Epithelial cell of proximal tubule (primary cell): ENCODE measurements at regions not wholly inside any gene's neighbourhood (a gene's known extent, or its start where the extent isn't known, plus 50 kb on each side); places are given as distances from the start of the nearest gene placed in this dataset.

Source experiments
- DNase-seq: peaks from one replicate; pipeline ENCODE4 v3.0.0-alpha.2; 2011; ENCODE audit warnings: low read depth
- H3K4me3 ChIP-seq: 2 replicates; pipeline ENCODE4 v1.5.1; 2011; ENCODE audit warnings: low read depth, mild to moderate bottlenecking, low read length
- TF ChIP-seq, protein P1 (sequence below): conservative IDR thresholded peaks from 2 replicates; pipeline ENCODE4 v1.5.1; 2012; ENCODE audit warnings: low read depth, mild to moderate bottlenecking, low read length

DNA sequence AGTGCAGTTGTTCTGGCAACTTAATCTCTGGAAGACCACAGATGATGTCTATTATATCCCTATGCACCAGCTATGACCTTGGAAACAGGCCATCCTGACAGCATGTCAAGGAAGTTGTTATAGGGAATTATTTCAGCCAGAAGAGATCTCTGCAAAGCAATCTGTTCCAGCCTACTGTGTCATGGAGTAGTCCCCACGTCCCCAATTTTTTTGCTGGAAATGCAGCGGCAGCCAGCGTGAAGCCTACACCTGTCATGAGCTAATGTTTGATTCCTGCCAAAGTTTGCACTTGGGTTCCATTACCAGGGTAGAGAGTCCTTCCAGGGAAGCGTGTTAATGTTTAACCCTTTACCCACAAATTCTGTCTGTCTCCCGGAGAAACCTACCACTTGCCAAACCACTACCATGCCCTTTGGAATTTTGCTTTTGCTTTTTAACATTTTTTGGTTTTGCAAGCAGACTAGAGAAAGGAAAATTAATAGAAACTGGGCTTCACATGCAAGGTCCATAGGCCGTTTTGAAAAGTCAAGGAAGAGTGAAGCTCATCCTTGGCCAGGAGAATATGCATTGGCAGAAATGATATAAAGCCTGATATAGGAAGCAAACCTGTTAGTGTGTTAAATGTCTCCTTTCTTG lies 174.9 kb upstream of the SPRY4 start:
- TF ChIP-seq, protein P1, sequence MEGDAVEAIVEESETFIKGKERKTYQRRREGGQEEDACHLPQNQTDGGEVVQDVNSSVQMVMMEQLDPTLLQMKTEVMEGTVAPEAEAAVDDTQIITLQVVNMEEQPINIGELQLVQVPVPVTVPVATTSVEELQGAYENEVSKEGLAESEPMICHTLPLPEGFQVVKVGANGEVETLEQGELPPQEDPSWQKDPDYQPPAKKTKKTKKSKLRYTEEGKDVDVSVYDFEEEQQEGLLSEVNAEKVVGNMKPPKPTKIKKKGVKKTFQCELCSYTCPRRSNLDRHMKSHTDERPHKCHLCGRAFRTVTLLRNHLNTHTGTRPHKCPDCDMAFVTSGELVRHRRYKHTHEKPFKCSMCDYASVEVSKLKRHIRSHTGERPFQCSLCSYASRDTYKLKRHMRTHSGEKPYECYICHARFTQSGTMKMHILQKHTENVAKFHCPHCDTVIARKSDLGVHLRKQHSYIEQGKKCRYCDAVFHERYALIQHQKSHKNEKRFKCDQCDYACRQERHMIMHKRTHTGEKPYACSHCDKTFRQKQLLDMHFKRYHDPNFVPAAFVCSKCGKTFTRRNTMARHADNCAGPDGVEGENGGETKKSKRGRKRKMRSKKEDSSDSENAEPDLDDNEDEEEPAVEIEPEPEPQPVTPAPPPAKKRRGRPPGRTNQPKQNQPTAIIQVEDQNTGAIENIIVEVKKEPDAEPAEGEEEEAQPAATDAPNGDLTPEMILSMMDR, result no peak
- no peak overlapping the region for H3K4me3 ChIP-seq
- peak; percentile 56 for DNase-seq

DNA sequence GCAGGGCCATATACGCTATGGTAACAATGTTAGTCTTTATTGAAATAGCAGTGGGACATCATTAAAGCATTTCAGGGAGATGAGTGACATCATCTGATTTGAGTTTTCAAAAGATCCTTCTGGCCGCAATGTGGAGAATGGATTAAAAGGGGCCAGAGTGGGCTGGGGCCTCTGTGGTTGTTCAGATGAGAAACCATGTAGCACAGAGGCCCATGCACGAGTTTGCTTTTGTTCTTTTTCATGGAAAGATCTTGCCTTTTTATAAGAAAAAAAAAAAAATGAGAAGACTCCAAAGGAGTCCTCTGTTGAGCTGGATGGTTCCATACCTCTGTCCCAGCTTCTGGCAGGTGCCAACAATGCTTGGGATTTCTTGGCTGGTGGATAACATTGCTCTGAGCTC lies 173.5 kb upstream of the SPRY4 start:
- DNase-seq, result no peak
- no peak overlapping the region for H3K4me3 ChIP-seq
- TF ChIP-seq, protein P1, result no peak

DNA sequence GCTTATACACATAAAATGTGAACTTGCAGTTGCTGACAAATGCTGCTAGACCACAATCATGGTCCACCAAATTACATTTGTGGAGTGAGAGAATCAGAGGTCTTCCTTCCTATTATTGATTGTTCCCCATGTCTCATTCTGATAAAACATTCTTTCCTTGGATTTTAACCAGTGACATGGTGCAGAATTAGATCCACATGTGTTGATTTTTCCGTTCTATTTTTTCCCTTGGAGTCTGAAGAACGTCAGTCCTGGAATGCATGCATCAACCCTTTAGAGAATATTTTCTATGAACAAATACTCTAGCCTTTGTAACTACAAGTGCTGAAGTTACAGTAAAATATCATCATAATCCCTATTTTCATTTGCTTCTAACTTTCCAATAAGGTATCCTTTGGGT lies 170.7 kb upstream of the SPRY4 start:
- H3K4me3 ChIP-seq, result no peak overlapping the region

DNA sequence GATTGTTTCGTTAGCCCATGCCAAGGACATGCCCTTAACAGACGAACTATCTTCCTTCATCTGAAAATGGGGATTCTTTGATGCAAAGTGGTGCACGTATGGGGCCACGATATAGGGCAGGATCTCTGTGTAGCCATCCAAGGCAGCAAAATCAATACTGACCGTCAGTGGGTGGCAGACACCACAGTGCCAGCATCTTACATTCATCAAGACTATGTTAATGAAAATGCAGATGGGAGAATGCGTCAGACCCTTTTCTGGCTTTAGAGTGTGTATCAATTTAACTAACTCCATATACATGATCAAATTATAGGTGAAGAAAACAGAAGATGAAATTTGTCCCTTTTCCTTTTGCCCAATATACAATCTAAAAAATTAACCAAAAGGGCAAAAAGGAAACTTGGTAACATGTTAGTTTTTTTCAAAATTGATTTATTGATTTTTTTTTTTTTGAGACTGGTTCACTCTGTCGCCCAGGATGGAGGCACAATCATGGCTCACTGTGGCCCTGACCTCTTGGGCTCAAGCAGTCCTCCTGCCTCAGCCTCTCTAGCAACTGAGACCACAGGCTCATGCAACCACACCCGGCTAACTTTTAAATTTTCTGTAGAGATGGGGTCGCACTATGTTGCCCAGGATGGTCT lies 169.2 kb upstream of the SPRY4 start:
- H3K4me3 ChIP-seq, result no peak overlapping the region
- DNase-seq, result no peak
- TF ChIP-seq, protein P1, result no peak

More for the DNA sequence above, 170.7 kb upstream of the SPRY4 start:
- TF ChIP-seq, protein P1, result no peak
- DNase-seq, result no peak

DNA sequence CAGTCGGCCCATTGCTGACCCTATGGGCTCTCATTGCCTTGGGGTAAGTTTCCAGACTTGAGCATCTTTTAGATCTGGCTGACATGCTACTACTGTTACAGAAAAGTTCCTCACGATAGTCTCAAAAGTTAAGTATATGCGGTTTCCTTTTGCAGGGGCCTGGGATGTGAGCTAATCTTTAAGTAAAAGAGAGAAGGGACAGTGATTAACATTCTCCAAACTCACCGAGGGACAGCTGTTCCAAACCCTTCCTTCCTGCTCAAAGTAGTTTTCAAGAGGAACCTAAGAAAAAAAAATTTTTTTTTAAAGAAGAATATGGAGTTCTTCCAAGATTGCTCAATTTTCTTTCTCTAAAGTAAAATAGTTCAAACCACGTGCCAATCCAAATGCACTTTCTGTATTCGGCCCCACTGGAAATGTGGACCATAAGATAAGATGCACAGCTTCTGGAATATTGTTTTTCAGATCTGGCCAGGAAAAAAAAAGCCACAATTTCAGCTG lies 168.0 kb upstream of the SPRY4 start:
- no peak for DNase-seq
- H3K4me3 ChIP-seq, result no peak overlapping the region
- TF ChIP-seq, protein P1, result no peak

DNA sequence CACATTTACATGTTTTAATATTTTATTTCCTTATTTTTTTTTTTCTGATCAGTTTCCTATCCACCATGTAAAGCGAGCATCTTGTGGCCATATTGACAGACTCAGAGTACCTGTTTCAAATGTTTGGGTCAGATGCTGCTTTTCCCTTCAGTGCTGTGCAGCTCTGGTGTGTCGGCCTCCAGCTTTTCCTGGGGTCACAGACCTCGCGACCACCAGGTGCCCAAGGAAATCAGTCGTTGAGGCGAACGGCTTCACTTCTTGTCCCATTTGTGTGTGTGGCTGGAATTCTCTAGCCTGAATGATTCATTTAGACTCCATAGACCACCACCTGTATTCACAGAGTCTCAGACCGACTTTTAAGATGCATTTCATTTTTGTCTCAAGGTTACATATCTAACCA lies 166.9 kb upstream of the SPRY4 start:
- DNase-seq, result no peak
- TF ChIP-seq, protein P1, result no peak
- no peak overlapping the region for H3K4me3 ChIP-seq

DNA sequence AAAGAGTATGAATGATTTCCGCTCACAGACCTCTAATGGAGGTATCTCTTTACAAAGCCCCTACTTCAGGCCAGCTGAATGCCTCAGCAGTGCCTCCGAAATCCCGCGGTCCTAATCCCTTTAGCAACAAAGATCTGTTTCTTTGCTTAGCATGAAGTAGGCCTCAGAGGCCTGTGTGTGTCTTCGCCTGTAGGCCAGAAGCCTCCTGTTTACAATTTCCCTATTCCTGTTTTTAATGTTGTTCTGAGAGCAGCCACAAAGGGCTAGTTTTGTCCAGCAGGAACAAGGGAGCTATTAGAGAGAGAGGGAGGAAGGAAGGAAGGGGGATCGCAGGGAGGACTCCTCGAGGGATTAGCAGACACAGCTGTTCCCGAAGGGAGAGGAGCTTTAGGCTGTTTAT lies 166.4 kb upstream of the SPRY4 start:
- TF ChIP-seq, protein P1, result no peak
- H3K4me3 ChIP-seq, result no peak overlapping the region
- no peak for DNase-seq
